ENCODE measurements at regions not wholly inside any gene's neighbourhood (a gene's known extent, or its start where the extent isn't known, plus 50 kb on each side); places are given as distances from the start of the nearest gene placed in this dataset.
"Not testable (repeated sequence)": the region's sequence is repeated elsewhere in the genome, so short reads cannot be mapped to it uniquely, and the experiment has no call there.

GRCh38 chr2:225802076-225802475 is 402.6 kb downstream of the NYAP2 start:
- DNase-seq (ENCODE audit: low read depth) = not testable (repeated sequence)

GRCh38 chr2:225797394-225797793 is 397.9 kb downstream of the NYAP2 start:
- DNase-seq (ENCODE audit: low read depth) = no peak

DNA sequence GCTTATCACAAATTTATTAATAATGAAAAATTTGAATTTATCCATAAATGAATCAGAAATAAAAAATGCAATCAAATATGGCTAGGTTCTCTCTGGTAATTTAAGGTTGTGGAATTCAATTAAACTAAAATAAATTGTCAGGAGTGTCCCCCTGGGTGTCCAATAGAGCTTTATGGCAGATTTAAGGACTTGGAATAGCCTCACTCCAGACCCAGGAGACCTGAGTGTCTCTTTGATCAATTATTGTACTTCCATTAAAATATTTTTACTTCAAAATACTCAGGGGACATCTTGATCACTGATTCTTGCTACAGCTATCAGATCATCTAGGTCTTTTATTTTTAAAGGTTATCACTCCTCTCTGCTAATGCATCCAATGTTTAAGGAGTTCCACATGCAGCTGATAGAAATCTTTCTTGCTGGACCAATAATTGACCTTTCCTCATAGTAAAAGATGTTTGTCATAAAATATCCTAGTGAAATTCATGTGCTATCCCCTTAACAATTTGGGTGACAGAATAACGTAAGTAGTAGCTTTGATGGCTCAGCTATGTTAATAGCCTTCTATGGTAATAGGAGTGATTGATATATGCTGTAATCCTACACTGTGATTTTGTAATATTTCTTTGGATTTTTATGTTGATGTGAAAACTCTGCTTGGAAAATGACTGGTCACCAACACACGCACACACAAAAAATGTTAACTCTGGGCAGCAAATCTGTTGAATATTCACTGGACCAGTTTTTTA is 395.3 kb downstream of the NYAP2 start:
- no peak for DNase-seq (ENCODE audit: low read depth)

- no peak for DNase-seq (ENCODE audit: low read depth)
Observed at GRCh38 chr2:225793736-225794550, 394.4 kb downstream of the NYAP2 start.

GRCh38 chr2:225788571-225789094 is 389.1 kb downstream of the NYAP2 start:
- DNase-seq (ENCODE audit: low read depth) = no peak

GRCh38 chr2:225787497-225787896 is 388.0 kb downstream of the NYAP2 start:
- DNase-seq (ENCODE audit: low read depth) = no peak

DNA sequence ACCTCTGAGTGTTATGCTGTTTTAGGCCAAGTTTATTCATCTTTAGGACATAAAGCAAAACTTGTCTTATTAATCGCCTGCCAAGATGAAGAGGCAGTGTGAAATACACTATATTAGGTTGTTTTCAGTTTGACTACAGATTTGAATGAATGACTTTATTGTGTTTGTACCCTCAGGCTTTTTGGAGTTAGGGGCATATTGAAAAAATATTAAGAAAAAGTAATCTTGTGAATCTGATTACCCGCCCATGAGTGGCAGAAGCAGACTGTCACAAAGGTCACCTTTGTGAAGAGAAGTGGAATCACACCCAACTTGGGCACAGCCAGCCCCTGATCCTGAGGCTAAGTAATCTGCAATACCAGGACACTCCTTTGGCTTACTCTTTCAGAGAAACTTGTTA is 382.5 kb downstream of the NYAP2 start:
- no peak for DNase-seq (ENCODE audit: low read depth)

DNA sequence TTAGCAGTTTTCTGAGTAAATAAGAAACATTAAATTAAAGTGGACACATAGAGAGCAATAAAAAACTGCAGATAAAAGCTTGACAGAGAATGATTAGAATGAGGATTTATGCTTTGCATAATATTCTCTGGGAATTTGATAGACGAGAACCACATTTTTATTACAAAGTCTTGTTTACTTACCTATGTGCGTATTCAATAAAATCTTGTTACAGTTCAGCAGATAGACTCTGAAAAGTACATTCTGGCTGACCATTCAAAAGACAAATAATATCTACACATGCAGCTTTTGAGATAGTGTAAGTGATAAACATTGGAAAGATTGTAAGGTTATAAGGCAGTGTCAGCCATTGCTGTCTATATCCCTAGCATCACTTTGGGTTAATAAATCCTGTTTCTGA is 381.6 kb downstream of the NYAP2 start:
- DNase-seq (ENCODE audit: low read depth) = no peak

DNA sequence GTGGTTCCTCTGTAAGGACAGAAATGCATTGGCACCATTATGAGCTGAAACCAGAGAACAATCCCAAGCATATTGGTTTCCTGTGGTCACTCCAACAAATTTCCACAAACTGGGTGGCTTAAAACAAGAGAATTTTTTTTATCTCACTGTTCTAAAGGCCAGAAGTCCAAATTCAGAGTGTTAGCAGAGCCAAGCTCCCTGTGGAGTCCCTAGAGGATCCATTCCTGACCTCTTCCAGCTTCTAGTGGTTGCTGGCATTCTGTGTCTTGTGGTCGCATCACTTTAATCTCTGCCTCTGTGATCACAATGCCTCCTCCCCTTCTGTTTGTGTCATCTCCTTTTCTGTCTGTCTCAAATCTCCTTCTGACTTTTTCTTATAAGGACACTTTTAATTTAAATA is 380.3 kb downstream of the NYAP2 start:
- no peak for DNase-seq (ENCODE audit: low read depth)

GRCh38 chr2:225773148-225773547 is 373.6 kb downstream of the NYAP2 start:
- no peak for DNase-seq (ENCODE audit: low read depth)

DNA sequence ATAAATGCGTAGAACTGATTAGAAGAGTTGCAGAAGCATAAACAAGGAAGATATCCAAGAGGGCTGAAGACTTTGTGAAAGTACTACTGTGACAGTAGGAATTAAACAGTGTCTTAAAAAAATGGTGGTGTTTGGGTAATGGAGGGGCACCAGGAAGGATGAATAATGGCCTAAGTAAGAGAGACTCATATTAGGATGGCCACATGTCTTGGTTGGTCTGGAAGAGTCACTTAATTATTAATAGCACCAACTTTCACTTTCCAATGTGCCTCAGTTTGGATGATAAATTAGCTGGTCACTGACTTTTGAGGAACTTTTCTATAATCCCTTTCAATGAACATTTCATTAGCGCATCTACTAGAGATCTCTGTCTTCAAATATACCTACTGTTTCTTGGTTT is 372.2 kb downstream of the NYAP2 start:
- DNase-seq (ENCODE audit: low read depth) = no peak

- DNase-seq (ENCODE audit: low read depth) = no peak
Observed at GRCh38 chr2:225768741-225769140, 369.2 kb downstream of the NYAP2 start.

DNA sequence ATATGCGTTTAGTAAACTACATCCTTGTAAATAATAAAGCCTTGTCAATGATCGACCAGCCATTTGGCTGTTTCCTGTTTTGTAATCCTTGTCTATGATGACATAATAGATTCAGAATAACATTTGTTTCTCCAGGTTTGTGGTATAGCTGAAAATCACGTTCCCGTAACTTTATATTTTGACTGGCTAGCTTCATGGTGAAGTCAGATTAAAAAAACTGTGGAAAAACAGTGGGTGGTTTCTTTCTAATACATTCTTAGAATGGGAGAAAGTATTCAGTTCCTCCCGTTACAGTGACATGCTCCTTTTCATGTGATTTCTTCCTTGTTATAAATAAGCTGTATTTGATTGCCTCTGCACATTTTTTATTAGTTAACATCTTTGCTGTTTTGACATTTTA is 366.9 kb downstream of the NYAP2 start:
- DNase-seq (ENCODE audit: low read depth) = no peak

DNA sequence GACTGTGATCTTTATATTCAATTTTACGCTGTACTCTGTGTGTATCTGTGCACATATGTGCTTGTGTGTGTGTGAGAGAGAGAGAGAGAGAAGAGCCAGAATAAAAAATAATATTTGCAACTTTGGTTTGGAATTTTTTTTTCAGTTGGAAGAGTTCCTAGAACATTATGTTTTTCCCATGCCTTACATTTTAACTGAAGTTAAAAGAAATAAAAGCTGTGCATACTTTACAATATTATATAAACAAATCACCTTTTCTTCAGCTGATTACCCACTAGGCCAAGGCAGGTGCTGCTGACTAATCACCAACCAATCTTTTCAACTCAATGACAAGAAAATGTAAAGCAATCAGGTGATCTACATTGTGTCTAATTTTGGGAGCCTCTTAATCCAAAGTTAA is 366.3 kb downstream of the NYAP2 start:
- no peak for DNase-seq (ENCODE audit: low read depth)

GRCh38 chr2:225764346-225764745 is 364.8 kb downstream of the NYAP2 start:
- no peak for DNase-seq (ENCODE audit: low read depth)

- no peak for DNase-seq (ENCODE audit: low read depth)
Observed at GRCh38 chr2:225763711-225764110, 364.2 kb downstream of the NYAP2 start.

GRCh38 chr2:225761396-225761795 is 361.9 kb downstream of the NYAP2 start:
- no peak for DNase-seq (ENCODE audit: low read depth)

DNA sequence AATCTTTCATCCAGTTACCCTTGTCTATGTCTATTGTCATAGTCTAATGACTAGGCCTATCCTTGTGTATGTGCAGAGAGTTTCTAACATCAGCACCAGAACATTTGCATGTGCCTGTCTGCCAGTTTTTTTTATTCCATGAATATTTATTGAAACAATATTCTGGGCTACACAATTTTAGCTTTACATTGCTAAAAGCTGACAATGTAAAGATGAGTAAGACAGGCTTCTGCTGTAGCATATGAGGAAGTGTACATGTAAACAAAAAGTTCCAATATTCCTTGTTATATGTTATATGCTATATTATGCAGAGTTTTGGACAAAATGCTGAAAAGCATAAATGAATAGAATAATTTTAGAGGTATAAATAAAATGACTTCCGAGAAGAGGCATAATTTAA is 357.7 kb downstream of the NYAP2 start:
- no peak for DNase-seq (ENCODE audit: low read depth)

- DNase-seq (ENCODE audit: low read depth) = no peak
Observed at GRCh38 chr2:225756198-225756597, 356.7 kb downstream of the NYAP2 start.

- no peak for DNase-seq (ENCODE audit: low read depth)
Observed at GRCh38 chr2:225748609-225749008, 349.1 kb downstream of the NYAP2 start.

DNA sequence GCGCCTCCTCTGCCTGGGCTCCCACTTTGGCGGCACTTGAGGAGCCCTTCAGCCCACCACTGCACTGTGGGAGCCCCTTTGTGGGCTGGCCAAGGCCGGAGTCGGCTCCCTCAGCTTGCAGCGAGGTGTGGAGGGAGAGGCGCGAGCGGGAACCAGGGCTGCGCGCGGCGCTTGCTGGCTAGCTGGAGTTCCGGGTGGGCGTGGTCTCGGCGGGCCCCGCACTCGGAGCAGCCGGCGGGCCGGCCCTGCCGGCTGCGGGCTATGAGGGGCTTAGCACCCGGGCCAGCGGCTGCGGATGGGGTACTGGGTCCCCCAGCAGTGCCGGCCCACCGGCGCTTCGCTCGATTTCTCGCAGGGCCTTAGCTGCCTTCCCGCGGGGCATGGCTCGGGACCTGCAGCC is 344.5 kb downstream of the NYAP2 start:
- DNase-seq (ENCODE audit: low read depth) = not testable (repeated sequence)

DNA sequence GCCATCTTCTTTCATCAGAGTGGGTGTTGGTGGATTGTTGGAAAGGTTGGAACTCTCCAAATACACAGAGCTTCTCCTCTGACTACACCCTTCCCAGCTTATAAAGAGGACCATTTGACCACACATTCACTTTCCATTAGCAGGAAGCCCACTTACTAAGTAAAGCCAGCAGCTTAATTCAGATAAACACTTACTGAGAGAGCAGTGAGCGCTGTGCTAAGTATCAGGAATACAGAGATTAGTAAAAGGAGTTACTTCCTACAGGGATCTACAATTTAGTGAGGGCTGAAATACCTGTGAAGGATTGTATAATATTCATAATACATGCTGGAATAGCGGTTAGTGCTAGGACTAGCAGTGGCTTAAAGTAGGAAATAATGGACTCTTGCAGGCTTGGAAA is 343.0 kb downstream of the NYAP2 start:
- DNase-seq (ENCODE audit: low read depth) = no peak

DNA sequence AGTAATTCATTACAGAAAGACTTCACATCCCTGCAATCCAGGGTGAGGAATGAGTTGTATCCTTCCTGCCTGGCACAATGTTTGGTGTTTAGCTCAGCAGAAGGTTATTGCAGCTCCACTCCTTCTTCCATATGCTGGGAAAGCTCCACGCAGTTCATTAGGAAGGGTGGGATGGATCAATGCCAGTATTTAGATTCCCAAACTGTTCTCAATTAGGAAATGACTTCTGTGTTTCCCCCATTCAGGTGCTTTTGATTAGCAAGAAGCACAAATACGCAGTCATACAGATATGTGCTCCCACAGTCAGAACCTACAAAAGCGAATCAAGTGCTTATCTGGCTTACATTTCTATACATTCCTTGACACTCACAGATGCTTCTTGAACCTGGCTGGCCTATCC is 340.6 kb downstream of the NYAP2 start:
- no peak for DNase-seq (ENCODE audit: low read depth)

Measured in activated T-helper 9 cell treated with anti-CD3 and anti-CD28 coated beads, Interleukin-2, amount 50 U/mL, for 16 hours (primary cell).